HG02759 (cell line): ENCODE measurements at regions not wholly inside any gene's neighbourhood (a gene's known extent, or its start where the extent isn't known, plus 50 kb on each side); places are given as distances from the start of the nearest gene placed in this dataset.
"Not testable (repeated sequence)": the region's sequence is repeated elsewhere in the genome, so short reads cannot be mapped to it uniquely, and the experiment has no call there.

Experiments
- ATAC-seq: cut with Tn5 transposase; IDR thresholded peaks from one replicate; pipeline ENCODE4 v1.9.1; 2021; ENCODE audit warnings: mild to moderate bottlenecking, moderate library complexity; ENCODE audit not compliant: unreplicated experiment

GRCh38 chr1:221602830-221603229, 139.1 kb downstream of the DUSP10 start:
- no peak for ATAC-seq

DNA sequence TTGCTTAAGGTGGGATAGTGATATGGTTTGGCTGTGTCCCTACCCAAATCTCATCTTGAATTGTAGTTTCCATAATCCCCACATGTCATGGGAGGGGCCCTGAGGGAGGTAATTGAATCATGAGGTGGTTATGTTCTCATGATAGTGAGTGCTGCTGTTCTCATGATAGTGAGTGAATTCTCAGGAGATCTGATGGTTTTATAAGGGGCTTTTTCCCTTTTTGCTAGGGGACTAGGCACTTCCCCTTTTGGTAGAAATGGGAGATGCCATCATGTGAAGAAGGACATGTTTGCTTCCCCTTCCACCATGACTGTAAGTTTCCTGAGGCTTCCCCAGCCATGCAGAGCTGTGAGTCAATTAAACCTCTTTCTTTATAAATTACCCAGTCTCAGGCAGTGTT, 137.5 kb downstream of the DUSP10 start:
- ATAC-seq: not testable (repeated sequence)

GRCh38 chr1:221604948-221605347, 136.9 kb downstream of the DUSP10 start:
- no peak for ATAC-seq

DNA sequence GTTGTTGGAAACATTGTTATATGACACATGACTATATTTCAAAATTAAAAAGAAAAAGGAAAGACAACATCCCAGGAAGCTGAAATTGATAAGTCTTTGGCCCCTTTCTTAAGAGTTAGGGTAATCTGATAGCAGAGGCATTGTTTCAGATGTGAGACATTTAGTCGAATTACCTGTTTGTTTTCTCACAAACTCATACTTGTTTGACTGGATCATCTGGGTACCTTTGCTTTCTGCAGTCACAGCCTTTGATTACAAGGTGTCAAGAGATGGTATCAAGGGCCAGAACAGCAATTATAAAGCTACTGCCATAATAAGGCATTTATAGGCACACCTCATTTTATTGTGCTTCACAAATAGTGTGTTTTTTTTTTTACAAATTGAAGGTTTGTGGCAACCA, 136.3 kb downstream of the DUSP10 start:
- ATAC-seq: no peak

GRCh38 chr1:221606256-221606655, 135.6 kb downstream of the DUSP10 start:
- no peak for ATAC-seq

DNA sequence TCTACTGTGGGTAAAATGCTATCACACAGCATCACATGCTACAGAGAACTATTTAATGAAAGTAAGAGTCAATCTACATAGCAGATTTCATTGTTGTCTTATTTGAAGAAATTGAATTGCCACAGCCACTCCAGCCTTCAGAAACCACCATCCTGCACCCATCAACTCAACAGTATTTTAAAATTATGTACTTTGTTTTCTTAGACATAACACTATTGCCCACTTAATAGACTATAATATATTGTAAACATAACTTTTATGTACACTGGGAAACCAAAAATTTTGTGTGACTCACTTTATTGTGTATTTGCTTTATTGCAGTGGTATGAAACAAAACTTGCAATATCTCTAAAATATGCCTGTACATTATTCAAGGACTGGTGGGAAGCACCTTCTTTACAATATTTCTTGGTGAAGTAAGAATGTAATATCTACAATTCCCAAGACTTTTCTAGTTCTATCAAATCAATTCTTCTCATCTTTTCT, 133.0 kb downstream of the DUSP10 start:
- no peak for ATAC-seq

DNA sequence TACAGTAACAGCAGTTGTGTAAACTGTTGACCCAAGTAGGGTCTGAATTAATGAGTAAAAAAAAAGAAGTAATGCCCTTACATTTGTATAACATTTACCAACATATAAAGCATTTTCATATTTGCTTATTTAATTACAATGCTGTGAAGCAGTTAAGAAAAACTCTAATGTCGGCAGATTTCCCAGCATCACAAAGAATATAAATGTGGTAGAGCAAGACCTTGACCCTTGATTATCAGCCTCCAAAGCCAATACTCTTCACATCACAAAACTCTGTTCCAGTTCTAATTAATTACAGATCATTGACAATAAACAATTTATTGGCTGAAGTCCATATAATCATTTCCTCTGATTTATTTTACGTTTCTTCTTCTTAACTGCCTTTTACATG, 130.2 kb downstream of the DUSP10 start:
- ATAC-seq: no peak

GRCh38 chr1:221612047-221612777, 129.7 kb downstream of the DUSP10 start:
- ATAC-seq: no peak

GRCh38 chr1:221620437-221621384, 121.2 kb downstream of the DUSP10 start:
- no peak for ATAC-seq

- no peak for ATAC-seq
Observed at GRCh38 chr1:221621683-221622082, 120.2 kb downstream of the DUSP10 start.

DNA sequence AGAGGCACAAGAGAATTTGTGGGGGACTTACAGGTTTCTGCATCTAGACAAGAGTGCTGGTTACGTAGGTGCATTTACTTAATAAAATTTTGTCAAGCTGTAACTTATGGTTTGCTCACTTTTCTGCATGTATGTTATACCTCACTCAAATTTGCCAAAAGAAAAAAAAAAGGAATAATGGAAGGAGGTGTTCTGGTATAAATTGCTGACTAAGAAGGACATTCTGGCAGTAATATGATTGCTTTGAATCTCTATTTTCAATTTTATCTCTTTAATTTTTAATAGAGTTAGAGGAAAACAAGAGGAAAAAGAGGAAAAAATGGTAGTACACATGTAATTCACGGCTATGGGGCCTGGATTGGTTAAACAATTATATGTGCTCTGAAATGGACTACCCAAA, 119.5 kb downstream of the DUSP10 start:
- no peak for ATAC-seq

- no peak for ATAC-seq
Observed at GRCh38 chr1:221625026-221625425, 116.9 kb downstream of the DUSP10 start.

DNA sequence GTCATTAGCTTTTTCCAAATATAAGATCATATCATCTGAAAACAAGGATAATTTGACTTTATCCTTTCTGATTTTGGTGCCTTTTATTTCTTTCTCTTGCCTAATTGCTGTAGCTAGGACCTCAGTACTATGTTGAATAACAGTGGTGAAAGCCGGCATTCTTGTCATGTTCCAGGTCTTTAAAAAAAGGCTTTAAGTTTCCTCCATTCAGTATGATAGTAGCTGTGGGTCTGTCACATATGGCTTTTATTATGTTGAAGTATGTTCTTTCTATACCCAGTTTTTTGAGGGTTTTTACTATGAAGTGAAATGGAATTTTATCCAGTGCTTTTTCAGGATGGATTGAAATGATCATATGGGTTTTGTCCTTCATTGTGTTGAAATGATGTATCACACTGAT, 115.8 kb downstream of the DUSP10 start:
- no peak for ATAC-seq

GRCh38 chr1:221630236-221630635, 111.7 kb downstream of the DUSP10 start:
- no peak for ATAC-seq

GRCh38 chr1:221631556-221631955, 110.3 kb downstream of the DUSP10 start:
- ATAC-seq: no peak

GRCh38 chr1:221632072-221632471, 109.8 kb downstream of the DUSP10 start:
- ATAC-seq: no peak

DNA sequence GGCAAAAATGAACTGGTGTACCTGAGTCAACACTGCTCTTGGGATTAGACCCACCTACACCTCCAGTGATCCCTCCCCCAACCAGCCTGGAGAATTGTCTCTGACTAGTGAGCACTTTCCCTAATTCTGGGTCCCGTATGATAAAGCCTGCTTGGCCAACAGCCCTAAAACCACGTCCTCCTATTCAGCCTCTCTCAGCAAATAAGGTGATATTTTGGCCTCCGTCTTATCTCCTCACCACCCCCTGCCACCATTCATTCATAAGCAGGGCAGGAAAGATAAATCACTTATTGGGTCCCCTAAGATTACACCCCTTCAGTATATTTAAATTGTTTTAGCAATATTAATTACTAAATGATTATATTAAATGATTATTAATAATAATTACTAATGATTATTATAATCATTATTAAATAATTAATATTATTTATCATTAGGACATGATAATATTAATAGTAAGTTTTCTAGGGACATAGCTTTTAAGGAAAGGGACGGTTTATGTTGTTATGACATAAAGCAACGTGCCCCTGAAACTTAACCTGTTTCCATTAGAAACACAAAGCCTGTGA, 108.0 kb downstream of the DUSP10 start:
- no peak for ATAC-seq

GRCh38 chr1:221634606-221635005, 107.3 kb downstream of the DUSP10 start:
- no peak for ATAC-seq

GRCh38 chr1:221635305-221635704, 106.6 kb downstream of the DUSP10 start:
- no peak for ATAC-seq

- no peak for ATAC-seq
Observed at GRCh38 chr1:221636096-221636495, 105.8 kb downstream of the DUSP10 start.

GRCh38 chr1:221636967-221637366, 104.9 kb downstream of the DUSP10 start:
- ATAC-seq: no peak

GRCh38 chr1:221637641-221638041, 104.2 kb downstream of the DUSP10 start:
- ATAC-seq: no peak
